Heart left ventricle (tissue), 16 donors: ENCODE measurements at regions not wholly inside any gene's neighbourhood (a gene's known extent, or its start where the extent isn't known, plus 50 kb on each side); places are given as distances from the start of the nearest gene placed in this dataset.

ENCODE experiments used
- ATAC-seq, 4 donors: fragments of 200-7000 bp; cut with Tn5 transposase; one replicate each; pipeline ENCODE4 v1.9.1; 2020 to 2022; ENCODE audit warnings: moderate library complexity in 4 of 4, mild to moderate bottlenecking in 3 of 4, moderate number of reproducible peaks in 1 of 4
- DNase-seq, 5 donors: peaks; one replicate each; pipeline ENCODE4 v3.0.0-alpha.2; 2020
- H3K27ac ChIP-seq, 12 donors: fragments of 200-600 bp; sonication (generic) in 4 of 12; one replicate each; pipeline versions ENCODE4 v1.5.0 to v1.8.0; 2016 to 2022; ENCODE audit warnings: mild to moderate bottlenecking in 2 of 12
- H3K27me3 ChIP-seq, 9 donors: fragments of 200-600 bp; sonication (generic) in 2 of 9; one replicate each; pipeline versions ENCODE4 v1.5.1 to v1.8.0; 2016 to 2022; ENCODE audit warnings: mild to moderate bottlenecking in 3 of 9
- H3K36me3 ChIP-seq, 9 donors: fragments of 200-600 bp; sonication (generic) in 2 of 9; one replicate each; pipeline versions ENCODE4 v1.5.0 to v1.8.0; 2018 to 2022; ENCODE audit warnings: mild to moderate bottlenecking in 2 of 9
- H3K4me1 ChIP-seq, 12 donors: fragments of 200-600 bp; sonication (generic) in 4 of 12; one replicate each; pipeline versions ENCODE4 v1.5.0 to v1.8.0; 2016 to 2022; ENCODE audit warnings: mild to moderate bottlenecking in 3 of 12
- H3K4me3 ChIP-seq, 12 donors: fragments of 200-600 bp; sonication (generic) in 4 of 12; one replicate each; pipeline versions ENCODE4 v1.5.0 to v1.8.0; 2017 to 2022; ENCODE audit warnings: mild to moderate bottlenecking in 9 of 12, moderate library complexity in 4 of 12
- H3K9me3 ChIP-seq, 12 donors: fragments of 200-600 bp; sonication (generic) in 4 of 12; one replicate each; pipeline versions ENCODE4 v1.5.0 to v1.8.0; 2016 to 2022; ENCODE audit warnings: mild to moderate bottlenecking in 1 of 12
- POLR2A ChIP-seq, 2 donors: fragments of 450-650 bp; IDR thresholded peaks; one replicate each; pipeline ENCODE4 v1.6.1; 2017; ENCODE audit warnings: antibody characterized with exemption in 2 of 2, mild to moderate bottlenecking in 2 of 2, moderate library complexity in 2 of 2
- WGBS, 4 donors: extraction: QIAGEN DNeasy Blood & Tissue Kit in 2 of 4; methylation state at CpG; one replicate each; pipeline versions ENCODE4 v1.1.5 to v1.1.7; 2013 to 2018; 5-methylcytosine and 5-hydroxymethylcytosine counted together
- intact Hi-C, 10 donors: fragments of 100-400 bp; cut with DNase I; formaldehyde crosslinking; loops; one replicate each; pipeline versions ENCODE4 v1.11.1 to v1.14.2; 2022
- TF ChIP-seq, protein P1 (sequence below), 12 donors: fragments of 200-600 bp; sonication (generic) in 4 of 12; IDR thresholded peaks; one replicate each; pipeline versions ENCODE4 v1.5.0 to v1.8.0; 2018 to 2022; ENCODE audit warnings: antibody characterized with exemption in 12 of 12, mild to moderate bottlenecking in 5 of 12
- donor health status: ischemic (EF 13 %, LVEDD 7.1; RV severe dilation, severe dysfunction).
- donor health status: healthy with polysubstance abuse.
- donor health status: DM: no; HTN: yes; CAD: no.
- donor health status: DM: no; HTN: no; CAD: no.
- donor health status: ischemic (EF 25% LVEDD 6.9; RV normal size, moderate dysfunction).
- donor health status: ischemic (EF 25% LVEDD 5.7; RV mildly dilated, moderate dysfunction).
- donor health status: healthy.
- donor health status: DM: yes; HTN: yes; CAD: no.
- donor health status: ischemic (EF 35%, LVEDD 5.7; RV mildly dilated, moderate dysfunction).
- donor health status: nonischemic (EF 11% LVEDD 7.7; RV severe dilation, severe dysfunction).
- donor health status: DM: yes; HTN: yes; CAD: no.
- donor health status: PGD.
- donor health status: ischemic (EF 29% LVEDD 5.4; RV normal size, mild dysfunction).
- donor health status: nonischemic (EF 23%, LVEDD 6.1; RV moderate dilation, normal function).

DNA sequence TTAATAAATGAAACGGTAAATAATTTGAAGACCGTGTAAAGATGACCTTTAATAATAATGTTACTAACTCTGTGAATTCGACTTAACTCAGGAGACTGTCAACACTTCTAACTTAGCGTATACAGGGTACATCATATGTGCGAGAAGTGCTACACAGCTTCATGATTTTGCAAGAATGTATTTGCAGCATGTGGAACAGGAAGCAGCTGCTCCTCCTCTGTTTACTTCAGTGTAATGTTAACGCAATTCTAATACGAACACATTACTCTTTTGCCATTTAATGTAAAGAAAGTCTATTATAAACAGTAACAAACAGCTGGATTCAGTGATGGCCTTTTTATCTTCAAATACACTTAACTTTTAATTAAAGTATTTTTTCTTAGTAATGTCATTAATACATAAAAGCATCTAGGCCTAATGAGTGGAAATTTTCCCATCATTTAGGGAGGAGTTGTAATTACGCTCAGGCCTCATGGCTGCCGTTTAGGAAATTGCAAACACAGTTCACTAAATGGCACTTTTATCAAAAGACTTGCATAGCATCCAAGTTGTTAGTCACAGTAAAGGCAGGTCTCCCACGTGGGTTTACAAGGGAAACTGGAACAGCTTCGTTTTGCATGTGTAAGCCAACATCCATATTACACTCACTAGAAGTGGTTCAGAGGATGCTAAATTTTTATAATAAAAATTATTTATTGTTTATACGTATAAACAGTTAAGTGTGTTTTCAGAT lies 635.7 kb downstream of the FBXO15 start:
- Histone ChIP-seq H3K4me1 (no peaks in the 10 kb centered on the region), H3K27ac (no peak overlapping the region), H3K9me3 (no peaks in the 10 kb centered on the region), H3K4me3 (no peak overlapping the region), H3K27me3 (no peaks in the 10 kb centered on the region), H3K36me3 (no peaks in the 10 kb centered on the region)
- TF ChIP-seq POLR2A (IDR thresholded peaks at IDR 0.05), result no peak
- TF ChIP-seq, protein P1, sequence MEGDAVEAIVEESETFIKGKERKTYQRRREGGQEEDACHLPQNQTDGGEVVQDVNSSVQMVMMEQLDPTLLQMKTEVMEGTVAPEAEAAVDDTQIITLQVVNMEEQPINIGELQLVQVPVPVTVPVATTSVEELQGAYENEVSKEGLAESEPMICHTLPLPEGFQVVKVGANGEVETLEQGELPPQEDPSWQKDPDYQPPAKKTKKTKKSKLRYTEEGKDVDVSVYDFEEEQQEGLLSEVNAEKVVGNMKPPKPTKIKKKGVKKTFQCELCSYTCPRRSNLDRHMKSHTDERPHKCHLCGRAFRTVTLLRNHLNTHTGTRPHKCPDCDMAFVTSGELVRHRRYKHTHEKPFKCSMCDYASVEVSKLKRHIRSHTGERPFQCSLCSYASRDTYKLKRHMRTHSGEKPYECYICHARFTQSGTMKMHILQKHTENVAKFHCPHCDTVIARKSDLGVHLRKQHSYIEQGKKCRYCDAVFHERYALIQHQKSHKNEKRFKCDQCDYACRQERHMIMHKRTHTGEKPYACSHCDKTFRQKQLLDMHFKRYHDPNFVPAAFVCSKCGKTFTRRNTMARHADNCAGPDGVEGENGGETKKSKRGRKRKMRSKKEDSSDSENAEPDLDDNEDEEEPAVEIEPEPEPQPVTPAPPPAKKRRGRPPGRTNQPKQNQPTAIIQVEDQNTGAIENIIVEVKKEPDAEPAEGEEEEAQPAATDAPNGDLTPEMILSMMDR (IDR thresholded peaks at IDR 0.05), result no peak
- WGBS, 4 donors, result 61 to 71% (median 65%) methylated on average over 12 of the region's 12 CpGs
- DNase-seq, result no peak
- no peak for ATAC-seq
- intact Hi-C loops, result no loop called here

DNA sequence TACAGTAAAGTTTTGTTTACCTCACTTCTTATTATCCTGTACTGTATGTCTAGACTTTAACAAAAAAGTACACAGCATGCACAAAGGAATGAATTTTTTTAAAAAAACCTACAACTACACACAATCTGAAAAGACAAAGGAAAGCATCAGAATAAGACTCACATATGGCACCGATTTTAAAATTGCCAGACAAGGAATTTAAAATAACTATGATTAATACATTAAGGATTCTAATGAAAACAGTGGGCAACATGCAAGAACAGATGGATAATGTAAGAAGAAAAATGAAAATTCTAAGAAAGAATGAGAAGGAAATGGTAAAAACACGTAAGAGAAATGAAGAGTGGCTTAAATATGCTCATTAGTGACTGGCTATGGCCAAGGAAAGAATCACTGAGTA lies 638.2 kb downstream of the FBXO15 start:
- no peaks in the 10 kb centered on the region for H3K36me3 ChIP-seq
- TF ChIP-seq, protein P1 (IDR thresholded peaks at IDR 0.05), result no peak
- TF ChIP-seq POLR2A (IDR thresholded peaks at IDR 0.05), result no peak
- WGBS, 4 donors, result 76 to 83% (median 82%) methylated on average over 2 of the region's 2 CpGs

DNA sequence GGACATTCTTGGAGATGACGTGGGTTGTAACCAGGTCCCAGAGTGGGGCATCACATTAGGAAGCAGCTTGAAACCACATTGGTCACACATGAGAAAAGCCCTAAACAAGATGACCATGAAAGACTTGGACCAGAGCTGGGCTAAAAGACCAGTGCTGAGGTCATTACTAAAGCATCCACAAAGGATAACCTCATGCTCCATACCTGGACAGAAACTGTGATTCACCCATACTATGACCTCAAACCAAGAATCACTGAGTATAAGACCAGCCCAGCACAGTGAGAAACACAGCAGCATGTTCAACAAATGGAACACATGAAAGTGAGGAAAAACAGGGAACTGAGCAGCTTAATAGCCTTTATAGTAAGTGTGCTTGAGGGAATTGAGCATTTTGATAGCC lies 635.5 kb upstream of the NETO1 start:
- intact Hi-C loops, result no loop called here
- DNase-seq (no peak), ATAC-seq (no peak)
- WGBS, 4 donors, result 0% methylated on average over 1 of the region's 1 CpG
- Histone ChIP-seq H3K36me3 (no peaks in the 10 kb centered on the region), H3K27ac (no peak overlapping the region), H3K27me3 (no peaks in the 10 kb centered on the region), H3K4me1 (no peaks in the 10 kb centered on the region), H3K9me3 (peaks cover 0 to 3% (median 0%) of the 10 kb centered on the region in 12 donors), H3K4me3 (no peak overlapping the region)
- TF ChIP-seq, protein P1 (IDR thresholded peaks at IDR 0.05), result no peak
- TF ChIP-seq POLR2A (IDR thresholded peaks at IDR 0.05), result no peak

More for the DNA sequence above, 638.2 kb downstream of the FBXO15 start:
- intact Hi-C loops, result no loop called here
- no peaks in the 10 kb centered on the region for H3K4me1 ChIP-seq
- no peak for DNase-seq
- ATAC-seq, result no peak
- H3K4me3 ChIP-seq, result no peak overlapping the region
- H3K27ac ChIP-seq, result no peak overlapping the region
- H3K9me3 ChIP-seq, result no peaks in the 10 kb centered on the region
- H3K27me3 ChIP-seq, result no peaks in the 10 kb centered on the region

DNA sequence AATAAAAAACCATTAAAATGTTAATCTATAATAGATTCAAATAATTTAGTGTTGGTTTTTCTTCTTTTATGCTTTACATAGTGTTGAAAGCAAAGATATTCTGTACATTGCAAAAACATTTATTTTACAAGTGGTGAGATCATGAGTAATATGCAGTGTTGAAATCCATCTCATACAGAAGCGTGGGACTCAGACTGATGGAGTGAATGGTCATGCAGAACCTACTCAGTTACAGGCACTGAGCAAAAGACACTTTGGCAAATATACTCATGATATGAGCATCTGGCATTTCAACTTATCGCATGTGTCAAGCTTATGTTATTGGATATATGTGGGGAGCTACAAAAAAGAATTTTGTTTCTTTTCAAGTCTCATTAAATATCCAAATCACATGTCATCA lies 620.2 kb upstream of the NETO1 start:
- DNase-seq, result no peak
- no peak for ATAC-seq
- Histone ChIP-seq H3K27ac (no peak overlapping the region), H3K4me1 (no peaks in the 10 kb centered on the region), H3K36me3 (no peaks in the 10 kb centered on the region), H3K4me3 (no peak overlapping the region), H3K9me3 (no peaks in the 10 kb centered on the region), H3K27me3 (no peaks in the 10 kb centered on the region)
- intact Hi-C loops, result loop anchor here in 1 of 10 donors (10.0 kb wide), 1 partner anchor 63 kb away; no protein-coding TSS in a partner anchor
- no peak for TF ChIP-seq POLR2A (IDR thresholded peaks at IDR 0.05)
- TF ChIP-seq, protein P1 (IDR thresholded peaks at IDR 0.05), result no peak
- WGBS, 4 donors, result 76 to 86% (median 81%) methylated on average over 2 of the region's 2 CpGs
